ENCODE measurements at regions not wholly inside any gene's neighbourhood (a gene's known extent, or its start where the extent isn't known, plus 50 kb on each side); places are given as distances from the start of the nearest gene placed in this dataset.

GRCh38 chr3:28703843-28704242 is 355.2 kb upstream of the AZI2 start:
- Histone ChIP-seq H3K27ac (ENCODE audit: low read depth in 1 of 2, low read length in 2 of 2) (no peak overlapping the region), H3K36me3 (replicated peaks in 1 of 2; ENCODE audit: control insufficient read depth in 1 of 2, insufficient read depth in 2 of 2, low read length in 2 of 2) (no peaks in the 10 kb centered on the region), H3K4me1 (ENCODE audit: control insufficient read depth in 1 of 2, insufficient read depth in 2 of 2, low read length in 2 of 2) (no peaks in the 10 kb centered on the region), H3K79me2 (ENCODE audit: insufficient read depth, low read length) (no peaks in the 10 kb centered on the region), H3K4me3 (replicated peaks in 1 of 3; ENCODE audit: low read depth in 2 of 3, low read length in 3 of 3) (no peak overlapping the region), H3K9me3 (replicated peaks in 1 of 2; ENCODE audit: control insufficient read depth in 1 of 2, insufficient read depth in 1 of 2, low read length in 2 of 2) (peaks cover 0 to 4% of the 10 kb centered on the region in 2 donors), H3K27me3 (ENCODE audit: control insufficient read depth in 2 of 2, insufficient read depth in 2 of 2, low read length in 2 of 2) (no peaks in the 10 kb centered on the region), H3K9ac (ENCODE audit: insufficient read depth, low read length, poor library complexity, severe bottlenecking) (no peak overlapping the region), H3K4me2 (replicated peaks; ENCODE audit: extremely low read depth, low read length, poor library complexity, severe bottlenecking) (no peak overlapping the region), H2AFZ (ENCODE audit: insufficient read depth, low read depth, low read length, poor library complexity, severe bottlenecking) (no peak overlapping the region), H4K20me1 (ENCODE audit: insufficient read depth, low read length) (no peaks in the 10 kb centered on the region)
- DNase-seq: no peak
- TF ChIP-seq CTCF (IDR thresholded peaks at IDR 0.05): no peak
- Mint-ChIP-seq H3K9me3 (peaks cover 0 to 10% (median 4%) of the 10 kb centered on the region in 7 donors), H3K4me3 (no peak overlapping the region), H3K27ac (no peak overlapping the region), H3K4me1 (no peaks in the 10 kb centered on the region), H3K27me3 (ENCODE audit: low read depth in 3 of 3) (no peaks in the 10 kb centered on the region), H3K36me3 (no peaks in the 10 kb centered on the region)
- intact Hi-C loops (cut with micrococcal nuclease): no loop called here

- Histone ChIP-seq H3K36me3 (replicated peaks in 1 of 2; ENCODE audit: control insufficient read depth in 1 of 2, insufficient read depth in 2 of 2, low read length in 2 of 2) (no peaks in the 10 kb centered on the region), H3K4me1 (ENCODE audit: control insufficient read depth in 1 of 2, insufficient read depth in 2 of 2, low read length in 2 of 2) (no peaks in the 10 kb centered on the region), H4K20me1 (ENCODE audit: insufficient read depth, low read length) (no peaks in the 10 kb centered on the region), H3K4me2 (replicated peaks; ENCODE audit: extremely low read depth, low read length, poor library complexity, severe bottlenecking) (no peak overlapping the region), H3K4me3 (replicated peaks in 1 of 3; ENCODE audit: low read depth in 2 of 3, low read length in 3 of 3) (no peak overlapping the region), H3K27ac (ENCODE audit: low read depth in 1 of 2, low read length in 2 of 2) (no peak overlapping the region), H3K9ac (ENCODE audit: insufficient read depth, low read length, poor library complexity, severe bottlenecking) (no peak overlapping the region), H3K27me3 (ENCODE audit: control insufficient read depth in 2 of 2, insufficient read depth in 2 of 2, low read length in 2 of 2) (no peaks in the 10 kb centered on the region), H3K9me3 (replicated peaks in 1 of 2; ENCODE audit: control insufficient read depth in 1 of 2, insufficient read depth in 1 of 2, low read length in 2 of 2) (peaks cover 0 to 10% of the 10 kb centered on the region in 2 donors), H3K79me2 (ENCODE audit: insufficient read depth, low read length) (no peaks in the 10 kb centered on the region), H2AFZ (ENCODE audit: insufficient read depth, low read depth, low read length, poor library complexity, severe bottlenecking) (no peak overlapping the region)
- Mint-ChIP-seq H3K4me1 (no peaks in the 10 kb centered on the region), H3K4me3 (no peak overlapping the region), H3K27me3 (ENCODE audit: low read depth in 3 of 3) (no peaks in the 10 kb centered on the region), H3K9me3 (peaks cover 0 to 19% (median 2%) of the 10 kb centered on the region in 7 donors), H3K36me3 (no peaks in the 10 kb centered on the region), H3K27ac (no peak overlapping the region)
- no peak for DNase-seq
- WGBS (ENCODE audit: insufficient coverage): no CpG with 5 or more reads among the region's 2 CpGs
- TF ChIP-seq CTCF (IDR thresholded peaks at IDR 0.05): no peak
- intact Hi-C loops (cut with micrococcal nuclease): no loop called here
These were observed 362.7 kb upstream of the AZI2 start for GRCh38 chr3:28711293-28711692.

Measured in CD14-positive monocyte (primary cell).